ELF-1 (cell line): ENCODE measurements at regions not wholly inside any gene's neighbourhood (a gene's known extent, or its start where the extent isn't known, plus 50 kb on each side); places are given as distances from the start of the nearest gene placed in this dataset.

ENCODE experiments used
- DNase-seq: peaks from one replicate; pipeline ENCODE4 v3.0.0-alpha.2; 2016; ENCODE audit warnings: low read depth, low spot score

- no peak for DNase-seq
Observed at GRCh38 chr10:130862626-130863025, 448.9 kb downstream of the TCERG1L start.

GRCh38 chr10:130863044-130863443 lies 448.5 kb downstream of the TCERG1L start:
- DNase-seq: no peak

- no peak for DNase-seq
Observed at GRCh38 chr10:130864961-130865818, 446.3 kb downstream of the TCERG1L start.

- DNase-seq: no peak
Observed at GRCh38 chr10:130866857-130867256, 444.7 kb downstream of the TCERG1L start.

GRCh38 chr10:130867446-130868194 lies 443.9 kb downstream of the TCERG1L start:
- no peak for DNase-seq

- no peak for DNase-seq
Observed at GRCh38 chr10:130869179-130869841, 442.2 kb downstream of the TCERG1L start.

- no peak for DNase-seq
Observed at GRCh38 chr10:130871406-130871805, 440.1 kb downstream of the TCERG1L start.

GRCh38 chr10:130873636-130874035 lies 437.9 kb downstream of the TCERG1L start:
- DNase-seq: no peak

GRCh38 chr10:130875116-130875515 lies 436.4 kb downstream of the TCERG1L start:
- DNase-seq: no peak

GRCh38 chr10:130875897-130876472 lies 435.5 kb downstream of the TCERG1L start:
- no peak for DNase-seq

- DNase-seq: no peak
Observed at GRCh38 chr10:130877126-130877525, 434.4 kb downstream of the TCERG1L start.

- DNase-seq: no peak
Observed at GRCh38 chr10:130878131-130878530, 433.4 kb downstream of the TCERG1L start.

GRCh38 chr10:130882906-130883305 lies 428.6 kb downstream of the TCERG1L start:
- no peak for DNase-seq

- DNase-seq: no peak
Observed at GRCh38 chr10:130884456-130884855, 427.1 kb downstream of the TCERG1L start.

GRCh38 chr10:130885021-130885655 lies 426.4 kb downstream of the TCERG1L start:
- no peak for DNase-seq

GRCh38 chr10:130887170-130887569 lies 424.4 kb downstream of the TCERG1L start:
- DNase-seq: no peak

- DNase-seq: no peak
Observed at GRCh38 chr10:130888493-130888892, 423.0 kb downstream of the TCERG1L start.

- DNase-seq: no peak
Observed at GRCh38 chr10:130889240-130889639, 422.3 kb downstream of the TCERG1L start.

- no peak for DNase-seq
Observed at GRCh38 chr10:130889780-130890179, 421.7 kb downstream of the TCERG1L start.

GRCh38 chr10:130891066-130891465 lies 420.5 kb downstream of the TCERG1L start:
- DNase-seq: no peak

- DNase-seq: no peak
Observed at GRCh38 chr10:130894471-130894870, 417.1 kb downstream of the TCERG1L start.
